HEK293T (cell line): ENCODE measurements at regions not wholly inside any gene's neighbourhood (a gene's known extent, or its start where the extent isn't known, plus 50 kb on each side); places are given as distances from the start of the nearest gene placed in this dataset.
"Not testable (repeated sequence)": the region's sequence is repeated elsewhere in the genome, so short reads cannot be mapped to it uniquely, and the experiment has no call there.

Experiments
- CTCF ChIA-PET: fragments of 350-600 bp; formaldehyde crosslinking; extraction: SDS; loops from one replicate; lab custom pipeline; 2021; ENCODE audit warnings: antibody characterized with exemption, inconsistent platforms; lab: Yijun Ruan, JAX
- POLR2A ChIA-PET: fragments of 350-600 bp; formaldehyde crosslinking; extraction: SDS; loops from one replicate; lab custom pipeline; 2020; ENCODE audit warnings: antibody characterized with exemption, inconsistent platforms; lab: Yijun Ruan, JAX
- DNase-seq: peaks from one replicate; pipeline ENCODE4 v3.0.0; 2012; ENCODE audit warnings: mixed read lengths; ENCODE audit errors: extremely low spot score
- ARNT ChIP-seq: fragments of 450-650 bp; IDR thresholded peaks from 2 replicates; pipeline ENCODE4 v1.6.1; 2017; ENCODE audit warnings: mild to moderate bottlenecking
- BHLHE40 ChIP-seq: fragments of 450-650 bp; IDR thresholded peaks from 2 replicates; pipeline ENCODE4 v1.6.1; 2016; ENCODE audit warnings: mild to moderate bottlenecking, moderate library complexity, borderline replicate concordance
- CTBP1 ChIP-seq: fragments of 450-650 bp; IDR thresholded peaks from 2 replicates; pipeline ENCODE4 v1.6.1; 2016; ENCODE audit warnings: borderline replicate concordance
- ELF4 ChIP-seq: fragments of 450-650 bp; IDR thresholded peaks from 2 replicates; pipeline ENCODE4 v1.6.1; 2017; ENCODE audit warnings: antibody characterized with exemption
- FOXA1 ChIP-seq: fragments of 450-650 bp; IDR thresholded peaks from 2 replicates; pipeline ENCODE4 v1.6.1; 2016; ENCODE audit warnings: mild to moderate bottlenecking
- FOXK2 ChIP-seq: fragments of 450-650 bp; IDR thresholded peaks from 2 replicates; pipeline ENCODE4 v1.6.1; 2016; ENCODE audit warnings: mild to moderate bottlenecking
- FOXM1 ChIP-seq: fragments of 450-650 bp; IDR thresholded peaks from 2 replicates; pipeline ENCODE4 v1.6.1; 2017; ENCODE audit warnings: mild to moderate bottlenecking, borderline replicate concordance
- HDGF ChIP-seq: fragments of 450-650 bp; IDR thresholded peaks from 2 replicates; pipeline ENCODE4 v1.6.1; 2017; ENCODE audit warnings: antibody characterized with exemption, borderline replicate concordance
- L3MBTL2 ChIP-seq: fragments of 450-650 bp; conservative IDR thresholded peaks from 2 replicates; pipeline ENCODE4 v1.6.1; 2016; ENCODE audit warnings: mild to moderate bottlenecking
- LEF1 ChIP-seq: fragments of 450-650 bp; IDR thresholded peaks from 2 replicates; pipeline ENCODE4 v1.6.1; 2017; ENCODE audit warnings: mild to moderate bottlenecking, borderline replicate concordance
- NFRKB ChIP-seq: fragments of 450-650 bp; IDR thresholded peaks from 2 replicates; pipeline ENCODE4 v1.6.1; 2016; ENCODE audit warnings: mild to moderate bottlenecking, moderate library complexity
- PKNOX1 ChIP-seq: fragments of 450-650 bp; IDR thresholded peaks from 2 replicates; pipeline ENCODE4 v1.6.1; 2016
- SP1 ChIP-seq: fragments of 450-650 bp; IDR thresholded peaks from 2 replicates; pipeline ENCODE4 v1.6.1; 2017
- SUZ12 ChIP-seq: fragments of 450-650 bp; IDR thresholded peaks from 2 replicates; pipeline ENCODE4 v1.6.1; 2016; ENCODE audit warnings: mild to moderate bottlenecking
- TARDBP ChIP-seq: fragments of 450-650 bp; IDR thresholded peaks from 2 replicates; pipeline ENCODE4 v1.6.1; 2016
- ZNF384 ChIP-seq: fragments of 450-650 bp; IDR thresholded peaks from 2 replicates; pipeline ENCODE4 v1.6.1; 2016

- POLR2A ChIA-PET: no interaction called here
- CTCF ChIA-PET: interaction anchor here (0.6 kb wide), 1 partner anchor 104 kb away, joined by 5 read pairs; no protein-coding TSS in a partner anchor
- DNase-seq: no peak
- TF ChIP-seq TARDBP (no peak), CTBP1 (no peak)
Observed at GRCh38 chr3:81198216-81198615, 563.2 kb downstream of the GBE1 start.

DNA sequence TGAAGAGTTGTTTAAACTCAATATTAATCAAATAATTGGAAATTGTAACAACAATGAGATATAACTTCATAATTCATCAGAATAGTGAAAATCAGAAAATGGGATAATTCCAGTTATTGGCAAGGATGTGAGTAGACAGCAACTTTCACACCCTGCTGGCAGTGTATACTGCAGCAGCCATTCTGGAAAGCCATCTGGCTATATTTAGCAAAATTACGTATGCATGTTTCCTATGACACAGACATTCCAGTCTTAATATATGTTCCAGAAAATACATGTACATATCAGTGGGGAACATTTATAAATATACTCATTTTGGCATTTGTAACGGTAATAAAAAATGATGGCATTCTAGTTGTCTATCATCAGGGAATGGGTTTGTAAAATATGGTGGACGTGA, 564.1 kb downstream of the GBE1 start:
- no peak for DNase-seq
- ChIA-PET POLR2A (no interaction called here), CTCF (no interaction called here)
- TF ChIP-seq L3MBTL2 (no peak), ZNF384 (no peak), PKNOX1 (no peak), LEF1 (no peak)

DNA sequence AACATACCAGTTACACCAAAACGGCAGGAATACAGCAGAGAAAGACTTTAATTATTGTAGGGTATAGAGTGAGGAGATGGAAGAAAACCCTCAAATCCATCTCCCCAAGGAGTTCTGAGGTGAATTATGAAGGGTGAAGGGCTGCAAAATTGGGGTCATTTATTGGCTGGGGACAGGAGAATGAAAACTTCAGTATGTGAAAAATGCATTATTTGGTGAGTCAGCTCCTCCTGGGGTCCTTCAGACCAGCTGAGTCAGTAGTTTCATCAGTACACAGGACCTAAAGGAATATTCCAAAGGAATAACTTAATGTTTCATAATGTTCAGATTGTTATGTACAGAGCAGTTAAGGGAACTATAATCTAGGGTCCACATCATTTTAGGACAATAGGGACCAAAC, 566.0 kb downstream of the GBE1 start:
- no peak for DNase-seq
- no peak for TF ChIP-seq PKNOX1
- no peak for TF ChIP-seq ZNF384
- CTCF ChIA-PET: no interaction called here
- POLR2A ChIA-PET: no interaction called here

- TF ChIP-seq PKNOX1: no peak
- no peak for TF ChIP-seq BHLHE40
- TF ChIP-seq SP1: no peak
- no peak for TF ChIP-seq SUZ12
- no peak for TF ChIP-seq L3MBTL2
- TF ChIP-seq FOXA1: no peak
- TF ChIP-seq ELF4: no peak
- TF ChIP-seq ZNF384: no peak
- TF ChIP-seq FOXM1: no peak
- no peak for TF ChIP-seq FOXK2
- ChIA-PET CTCF (no interaction called here), POLR2A (interaction anchor here (0.7 kb wide), 1 partner anchor 28 kb away, joined by 3 read pairs; no protein-coding TSS in a partner anchor)
- DNase-seq: no peak
Observed at GRCh38 chr3:81186412-81186811, 575.0 kb downstream of the GBE1 start.

GRCh38 chr3:81182086-81182875, 579.2 kb downstream of the GBE1 start:
- POLR2A ChIA-PET, DNase-seq: not testable (repeated sequence)
- CTCF ChIA-PET: interaction anchor here (0.6 kb wide), 1 partner anchor 18 kb away, joined by 4 read pairs; no protein-coding TSS in a partner anchor

DNA sequence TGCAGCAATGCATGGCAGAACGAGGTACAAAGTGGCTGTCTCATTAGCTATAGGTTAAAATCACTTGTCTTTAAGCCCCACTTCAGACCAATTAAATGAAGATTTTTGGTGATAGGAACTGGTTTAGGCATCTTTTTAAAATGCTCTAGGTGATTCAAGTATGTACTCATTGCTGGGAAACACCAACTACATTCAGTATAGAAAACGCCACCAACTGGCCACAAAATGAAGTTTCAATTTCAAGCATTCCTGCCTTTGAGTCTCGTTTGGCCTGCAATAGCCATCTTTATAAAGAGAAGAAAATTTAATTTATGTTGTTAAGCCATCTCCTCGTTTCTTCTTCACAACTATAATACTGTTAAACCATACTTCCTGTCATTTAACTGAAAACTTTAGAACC, 587.9 kb downstream of the GBE1 start:
- TF ChIP-seq TARDBP (no peak), BHLHE40 (no peak), ZNF384 (no peak), SP1 (no peak), FOXK2 (no peak), SUZ12 (no peak), HDGF (no peak), NFRKB (no peak), ARNT (no peak), FOXA1 (no peak)
- DNase-seq: peak; percentile 10
- CTCF ChIA-PET: no interaction called here
- POLR2A ChIA-PET: no interaction called here

- TF ChIP-seq NFRKB: no peak
- no peak for TF ChIP-seq FOXM1
- no peak for TF ChIP-seq ELF4
- TF ChIP-seq HDGF: no peak
- TF ChIP-seq SUZ12: no peak
- TF ChIP-seq CTBP1: no peak
- TF ChIP-seq FOXK2: no peak
- no peak for TF ChIP-seq PKNOX1
- no peak for TF ChIP-seq L3MBTL2
- no peak for DNase-seq
- ChIA-PET CTCF (no interaction called here), POLR2A (no interaction called here)
Observed at GRCh38 chr3:81170298-81170697, 591.1 kb downstream of the GBE1 start.
